ENCODE measurements at regions not wholly inside any gene's neighbourhood (a gene's known extent, or its start where the extent isn't known, plus 50 kb on each side); places are given as distances from the start of the nearest gene placed in this dataset.
A peak's percentile ranks its signal among the peaks of the same experiment; 100 is the strongest.
"Not testable (repeated sequence)": the region's sequence is repeated elsewhere in the genome, so short reads cannot be mapped to it uniquely, and the experiment has no call there.

DNA sequence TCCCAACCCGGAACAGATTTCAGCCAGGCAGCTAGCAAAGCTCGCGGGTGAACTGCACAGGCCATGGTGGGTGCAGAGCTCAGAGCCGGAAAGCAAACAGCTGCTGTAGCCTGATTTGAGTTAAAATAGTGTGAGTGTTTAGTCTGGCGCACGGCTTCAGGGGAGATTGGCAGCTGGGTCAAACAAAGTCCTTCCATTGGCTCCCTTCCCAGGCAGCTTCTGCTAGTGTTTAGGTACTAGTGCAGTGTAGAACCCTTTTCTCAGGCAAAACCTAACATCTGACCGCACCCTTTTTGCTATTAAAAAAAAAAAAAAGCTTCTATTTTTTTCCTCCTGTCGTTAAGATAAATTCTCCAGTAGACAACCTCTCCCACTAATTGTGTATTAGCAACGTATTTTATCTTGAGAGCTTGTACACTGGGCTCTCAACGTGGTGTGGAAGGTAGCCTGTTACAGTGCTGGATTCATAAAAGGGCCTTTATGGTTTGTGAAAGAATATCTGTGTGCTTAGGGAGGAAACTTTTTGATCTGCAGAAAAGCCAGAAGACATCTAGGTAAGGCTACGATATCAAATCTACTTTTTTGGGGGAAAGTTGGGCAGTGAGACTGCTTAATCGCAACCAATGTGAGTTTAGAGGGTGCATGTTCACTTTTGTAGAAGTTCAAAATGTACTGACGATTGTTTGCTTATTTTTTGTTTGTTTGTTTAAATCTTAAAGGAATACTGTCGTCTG, 689.6 kb downstream of the USP25 start:
- DNase-seq (ENCODE audit: low read depth), result peak; percentile 66

DNA sequence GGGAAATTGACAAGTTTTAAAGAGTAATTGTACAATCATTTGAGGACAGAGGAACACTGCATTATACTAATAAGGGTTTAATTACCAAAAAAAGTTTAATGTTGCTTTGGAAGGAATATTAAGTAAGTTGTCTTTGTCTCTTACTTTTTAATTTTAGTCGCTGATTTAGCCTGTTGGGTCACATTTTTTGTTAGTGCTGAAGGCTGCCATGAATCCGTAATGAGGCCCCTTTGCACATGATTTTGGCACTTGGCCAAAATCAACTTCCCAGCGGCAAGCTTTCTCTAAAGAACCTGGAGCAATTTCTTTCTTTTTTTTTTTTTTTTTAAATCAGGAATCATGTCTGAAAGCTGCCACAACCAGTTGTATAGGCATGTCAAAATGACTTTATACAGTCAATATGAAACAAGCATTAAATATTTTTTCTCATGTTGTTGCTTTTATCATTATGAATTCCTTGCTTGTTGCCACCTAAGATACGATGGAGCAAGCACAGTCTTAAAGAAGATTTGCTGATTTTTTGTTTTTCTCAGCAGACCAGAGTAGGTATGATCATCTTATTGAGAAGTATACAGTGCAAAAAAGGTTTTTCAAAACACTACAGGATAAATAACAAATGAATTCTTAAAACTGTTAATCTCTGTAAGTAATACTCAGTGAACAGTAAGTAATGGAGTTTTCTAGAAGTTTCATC, 690.4 kb downstream of the USP25 start:
- DNase-seq (ENCODE audit: low read depth), result peak; percentile 72

DNA sequence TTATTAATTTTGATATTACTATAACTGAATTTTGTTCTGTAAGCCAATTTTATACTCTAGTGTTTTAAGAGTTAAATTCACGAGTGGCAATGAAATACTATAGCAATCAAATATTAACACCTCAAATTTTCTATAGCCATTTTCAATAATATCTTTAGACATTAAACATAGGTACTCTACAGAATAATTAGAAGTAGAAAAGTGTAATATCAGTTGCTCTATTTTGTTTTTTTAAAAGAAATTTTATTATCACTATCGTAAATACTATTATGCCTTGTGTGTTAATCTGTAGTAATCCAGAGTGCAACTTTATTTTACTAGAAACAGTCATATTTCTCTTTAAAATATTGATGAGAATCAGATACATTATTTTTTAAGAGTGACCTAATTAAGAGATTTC, 691.2 kb downstream of the USP25 start:
- DNase-seq (ENCODE audit: low read depth), result no peak

DNA sequence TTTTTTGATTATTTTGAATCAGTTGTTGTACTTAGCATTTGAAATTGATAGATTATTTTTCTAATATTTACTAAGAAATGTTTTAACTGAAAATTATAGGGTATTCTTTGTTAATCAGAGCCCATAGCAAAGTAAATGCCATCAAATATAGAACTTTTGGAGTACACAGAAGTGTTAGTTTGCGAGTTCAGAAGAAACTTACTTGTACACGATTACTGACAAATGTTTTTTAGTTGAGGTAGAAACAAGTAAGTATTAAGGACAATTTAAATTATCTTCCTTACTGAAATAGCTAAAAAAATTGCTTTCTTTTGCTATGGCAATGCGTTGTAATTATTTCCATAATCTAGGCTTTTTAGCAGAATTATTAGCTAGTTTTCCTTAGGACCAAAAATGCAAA, 692.2 kb downstream of the USP25 start:
- no peak for DNase-seq (ENCODE audit: low read depth)

GRCh38 chr21:16422702-16423101, 692.9 kb downstream of the USP25 start:
- no peak for DNase-seq (ENCODE audit: low read depth)

DNA sequence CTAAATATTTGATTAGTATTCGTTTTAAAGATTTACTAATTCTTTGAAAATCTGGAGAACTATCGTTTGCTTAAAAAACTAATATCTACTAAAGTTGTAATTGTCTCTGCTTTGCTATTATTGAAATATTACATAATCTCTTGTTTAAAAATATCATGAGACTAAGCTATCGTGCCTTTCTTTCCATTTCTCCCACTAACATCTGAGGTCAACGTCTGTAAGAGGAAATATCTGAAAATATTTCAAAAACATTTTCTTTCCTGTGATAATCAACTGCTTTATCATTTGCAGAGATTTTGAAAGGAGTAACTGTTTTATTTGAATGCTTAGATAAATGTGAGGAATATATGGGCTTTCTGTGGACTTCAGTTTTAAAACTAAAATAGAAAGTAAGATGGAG, 694.1 kb downstream of the USP25 start:
- DNase-seq (ENCODE audit: low read depth), result no peak

GRCh38 chr21:16424331-16424751, 694.6 kb downstream of the USP25 start:
- DNase-seq (ENCODE audit: low read depth), result no peak

DNA sequence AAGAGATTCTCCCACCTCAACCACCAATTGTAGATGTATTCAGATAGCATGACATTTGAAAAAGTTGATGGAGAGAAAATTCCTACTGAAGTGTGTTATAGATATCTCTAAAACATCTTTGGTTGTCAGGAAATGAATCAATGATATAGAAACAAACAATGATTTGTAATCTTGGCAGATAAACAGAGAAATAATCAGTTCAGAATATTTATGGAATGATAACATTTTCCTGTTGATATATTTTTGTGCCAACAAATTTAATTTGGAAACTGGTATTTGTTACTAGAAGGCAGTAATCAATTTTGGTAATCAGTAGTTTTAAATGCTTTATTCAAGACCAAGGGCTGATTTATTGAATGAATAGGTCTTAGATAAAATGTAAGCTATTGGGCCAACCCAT, 695.6 kb downstream of the USP25 start:
- no peak for DNase-seq (ENCODE audit: low read depth)

DNA sequence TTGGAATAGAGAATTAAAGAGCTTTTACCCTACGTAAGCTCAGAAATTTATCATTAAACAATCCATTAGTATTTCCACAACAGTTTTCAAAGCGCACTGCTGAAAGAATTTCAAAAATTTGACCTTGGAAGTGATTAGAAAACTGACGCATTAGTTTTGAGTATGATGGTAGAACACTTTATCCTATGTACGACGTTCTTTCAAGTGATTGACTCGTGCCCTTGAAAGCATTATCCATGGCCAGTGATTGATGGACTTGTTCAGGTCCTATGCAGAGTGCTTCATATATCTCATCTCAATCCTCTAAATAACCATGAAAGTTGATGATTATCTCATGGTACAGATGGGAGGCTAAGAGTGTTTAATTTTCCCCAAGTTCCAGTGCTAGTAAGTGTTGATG, 697.2 kb downstream of the USP25 start:
- peak; percentile 44 for DNase-seq (ENCODE audit: low read depth)

DNA sequence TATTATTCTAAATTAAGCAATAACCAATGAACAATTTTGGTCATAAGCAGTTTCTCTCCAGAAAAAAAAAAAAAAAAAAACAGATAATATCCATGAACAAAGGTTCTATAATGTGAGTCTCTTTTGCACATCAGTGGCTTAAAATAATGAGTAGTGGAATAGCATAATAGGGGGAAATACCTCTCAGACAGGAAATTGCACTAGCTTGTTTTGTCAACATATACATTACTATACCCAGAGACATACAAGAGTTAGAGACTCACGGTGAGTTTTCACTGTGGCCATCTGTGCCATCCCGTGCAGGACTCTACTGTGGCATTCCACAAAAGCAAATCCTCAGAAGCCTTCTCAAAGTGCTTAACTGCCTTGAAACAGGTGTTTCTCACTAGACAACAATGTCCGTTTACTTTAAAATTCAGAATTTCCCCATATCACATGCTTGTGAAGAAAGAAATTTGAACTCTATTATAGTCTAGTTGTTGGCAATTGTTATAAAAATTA, 697.9 kb downstream of the USP25 start:
- no peak for DNase-seq (ENCODE audit: low read depth)

DNA sequence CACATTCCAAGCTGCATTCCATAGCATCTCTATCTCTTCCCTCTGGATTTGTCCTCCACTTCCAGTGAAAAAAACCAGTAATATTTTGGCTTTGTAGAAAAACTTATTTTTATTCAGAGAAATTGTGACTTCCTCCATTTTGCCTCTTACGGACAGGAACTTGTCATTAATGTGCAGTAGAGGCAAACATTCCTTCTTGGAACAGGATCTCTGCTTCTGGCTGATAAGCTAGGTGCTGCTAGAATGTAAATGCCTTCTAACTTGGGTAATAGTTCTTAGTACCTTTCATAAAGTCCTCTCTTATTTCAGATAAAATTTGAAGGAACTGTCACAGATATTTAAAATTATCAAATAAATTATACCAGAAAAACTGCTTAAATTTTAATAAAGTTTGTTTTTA, 707.8 kb downstream of the USP25 start:
- no peak for DNase-seq (ENCODE audit: low read depth)

GRCh38 chr21:16438761-16439160, 709.0 kb downstream of the USP25 start:
- DNase-seq (ENCODE audit: low read depth), result no peak

DNA sequence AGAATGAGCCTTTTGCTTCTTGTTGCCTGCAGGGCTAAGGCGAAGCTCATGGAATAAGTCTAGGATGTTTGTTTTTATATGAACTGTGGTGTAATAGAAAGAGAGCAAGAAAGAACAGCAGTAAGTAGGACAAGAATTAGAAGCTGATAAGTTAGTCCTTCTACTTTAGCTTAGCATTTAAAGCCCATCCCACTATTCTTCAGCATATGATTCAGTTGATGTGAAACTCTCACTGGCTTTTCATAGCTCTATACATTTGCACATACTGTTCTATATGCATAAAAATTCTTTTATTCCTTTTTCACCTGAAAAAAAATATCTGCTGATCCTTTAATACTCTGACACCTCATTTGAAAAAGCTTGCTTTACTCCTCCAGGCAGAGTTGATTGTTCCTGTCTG, 712.0 kb downstream of the USP25 start:
- DNase-seq (ENCODE audit: low read depth), result peak; percentile 25

GRCh38 chr21:16454399-16454798, 724.6 kb downstream of the USP25 start:
- DNase-seq (ENCODE audit: low read depth), result peak; percentile 16

- DNase-seq (ENCODE audit: low read depth), result no peak
These were observed 725.7 kb downstream of the USP25 start for GRCh38 chr21:16455526-16455925.

- no peak for DNase-seq (ENCODE audit: low read depth)
These were observed 726.2 kb downstream of the USP25 start for GRCh38 chr21:16455978-16456377.

GRCh38 chr21:16457498-16457897, 727.7 kb downstream of the USP25 start:
- no peak for DNase-seq (ENCODE audit: low read depth)

DNA sequence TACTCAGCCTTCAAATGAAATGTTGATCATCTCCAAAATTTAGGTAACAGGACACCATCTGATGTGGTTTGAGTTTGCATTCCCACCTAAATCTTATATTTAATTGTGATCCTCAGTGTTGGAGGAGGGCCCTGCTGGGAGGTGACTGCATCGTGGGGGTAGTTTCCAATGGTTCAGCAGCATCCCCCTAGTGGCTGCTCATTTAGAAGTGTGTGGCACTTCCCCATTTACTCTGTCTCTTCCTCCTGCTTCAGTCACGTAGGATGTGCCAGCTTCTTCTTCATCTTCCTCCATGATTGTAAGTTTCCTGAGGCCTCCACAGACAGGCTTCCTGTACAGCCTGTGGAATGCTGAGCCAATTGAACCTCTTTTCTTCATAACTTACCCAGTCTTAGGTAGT, 731.2 kb downstream of the USP25 start:
- DNase-seq (ENCODE audit: low read depth), result no peak

- not testable (repeated sequence) for DNase-seq (ENCODE audit: low read depth)
These were observed 734.6 kb downstream of the USP25 start for GRCh38 chr21:16464211-16464889.

DNA sequence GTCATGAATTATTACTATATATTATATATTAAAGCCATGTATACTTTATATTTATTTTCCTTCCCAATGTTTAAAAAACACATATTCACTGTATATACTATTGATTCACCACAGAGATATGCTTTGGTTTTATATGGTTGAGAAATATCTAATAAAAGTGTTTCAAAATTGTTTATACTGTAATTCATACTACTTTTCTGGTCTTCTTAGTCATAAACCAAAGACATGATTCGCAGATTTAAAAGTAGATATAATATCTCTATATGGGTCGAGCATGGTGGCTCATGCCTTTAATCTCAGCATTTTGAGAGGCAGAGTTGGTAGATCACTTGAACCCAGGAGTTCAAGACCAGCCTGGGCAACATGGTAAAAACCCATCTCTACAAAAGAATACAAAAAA, 738.4 kb downstream of the USP25 start:
- no peak for DNase-seq (ENCODE audit: low read depth)

GRCh38 chr21:16473988-16474387, 744.2 kb downstream of the USP25 start:
- DNase-seq (ENCODE audit: low read depth), result no peak

GRCh38 chr21:16476056-16476825, 746.5 kb downstream of the USP25 start:
- DNase-seq (ENCODE audit: low read depth), result no peak

Data from renal cortical epithelial cell (primary cell).